ENCODE measurements at regions not wholly inside any gene's neighbourhood (a gene's known extent, or its start where the extent isn't known, plus 50 kb on each side); places are given as distances from the start of the nearest gene placed in this dataset.

DNA sequence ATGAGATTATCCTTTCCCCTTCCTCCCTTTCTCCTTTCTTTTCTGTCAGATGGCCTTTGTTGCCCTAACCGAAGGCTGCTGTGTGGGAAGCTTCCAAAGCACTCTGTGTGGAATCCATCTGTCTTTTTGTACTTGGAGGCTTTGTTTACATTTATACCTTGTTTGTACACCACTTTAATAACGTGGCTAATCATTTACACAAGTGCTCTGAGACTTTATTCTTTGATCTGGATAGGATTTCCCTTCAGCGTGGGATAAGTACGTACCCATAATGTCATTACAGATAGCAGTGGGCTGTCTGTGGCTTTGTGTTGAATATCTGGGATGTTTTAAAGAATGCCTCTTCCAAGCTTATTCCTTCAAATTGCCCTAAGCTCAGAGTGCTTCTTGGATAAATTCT lies 684.7 kb upstream of the SLITRK5 start:
- Histone ChIP-seq H4K20me1 (ENCODE audit: insufficient read depth, low read length) (no peaks in the 10 kb centered on the region), H3K79me2 (ENCODE audit: insufficient read depth, low read depth, low read length) (no peaks in the 10 kb centered on the region), H3K36me3 (ENCODE audit: insufficient read depth, low read length) (no peaks in the 10 kb centered on the region), H3K9me3 (ENCODE audit: low read length) (no peaks in the 10 kb centered on the region), H3K9me2 (ENCODE audit: insufficient read depth, low read length) (no peaks in the 10 kb centered on the region), H3K4me2 (ENCODE audit: low read length) (no peak overlapping the region), H3K4me1 (ENCODE audit: insufficient read depth, low read length, poor library complexity, severe bottlenecking) (no peaks in the 10 kb centered on the region), H3K27ac (ENCODE audit: low read depth, low read length, poor library complexity, severe bottlenecking) (no peak overlapping the region), H2AFZ (ENCODE audit: low read length) (no peak overlapping the region), H3K4me3 (ENCODE audit: low read depth, low read length, poor library complexity, severe bottlenecking) (no peak overlapping the region)
- CTCF ChIA-PET (ENCODE audit: unreplicated experiment) = no interaction called here
- POLR2A ChIA-PET = no interaction called here
- TF ChIP-seq EZH2phosphoT487 (IDR thresholded peaks at IDR 0.05; ENCODE audit: borderline replicate concordance, low read depth, low read length) = no peak
- TF ChIP-seq, protein P1, sequence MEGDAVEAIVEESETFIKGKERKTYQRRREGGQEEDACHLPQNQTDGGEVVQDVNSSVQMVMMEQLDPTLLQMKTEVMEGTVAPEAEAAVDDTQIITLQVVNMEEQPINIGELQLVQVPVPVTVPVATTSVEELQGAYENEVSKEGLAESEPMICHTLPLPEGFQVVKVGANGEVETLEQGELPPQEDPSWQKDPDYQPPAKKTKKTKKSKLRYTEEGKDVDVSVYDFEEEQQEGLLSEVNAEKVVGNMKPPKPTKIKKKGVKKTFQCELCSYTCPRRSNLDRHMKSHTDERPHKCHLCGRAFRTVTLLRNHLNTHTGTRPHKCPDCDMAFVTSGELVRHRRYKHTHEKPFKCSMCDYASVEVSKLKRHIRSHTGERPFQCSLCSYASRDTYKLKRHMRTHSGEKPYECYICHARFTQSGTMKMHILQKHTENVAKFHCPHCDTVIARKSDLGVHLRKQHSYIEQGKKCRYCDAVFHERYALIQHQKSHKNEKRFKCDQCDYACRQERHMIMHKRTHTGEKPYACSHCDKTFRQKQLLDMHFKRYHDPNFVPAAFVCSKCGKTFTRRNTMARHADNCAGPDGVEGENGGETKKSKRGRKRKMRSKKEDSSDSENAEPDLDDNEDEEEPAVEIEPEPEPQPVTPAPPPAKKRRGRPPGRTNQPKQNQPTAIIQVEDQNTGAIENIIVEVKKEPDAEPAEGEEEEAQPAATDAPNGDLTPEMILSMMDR (conservative IDR thresholded peaks at IDR 0.05; ENCODE audit: low read length) = no peak
- intact Hi-C loops (cut with micrococcal nuclease; ENCODE audit: unreplicated experiment) = no loop called here
- BruUV-seq (replicated peaks) = no TSS peak
- DNase-seq (ENCODE audit: low spot score) = no peak

DNA sequence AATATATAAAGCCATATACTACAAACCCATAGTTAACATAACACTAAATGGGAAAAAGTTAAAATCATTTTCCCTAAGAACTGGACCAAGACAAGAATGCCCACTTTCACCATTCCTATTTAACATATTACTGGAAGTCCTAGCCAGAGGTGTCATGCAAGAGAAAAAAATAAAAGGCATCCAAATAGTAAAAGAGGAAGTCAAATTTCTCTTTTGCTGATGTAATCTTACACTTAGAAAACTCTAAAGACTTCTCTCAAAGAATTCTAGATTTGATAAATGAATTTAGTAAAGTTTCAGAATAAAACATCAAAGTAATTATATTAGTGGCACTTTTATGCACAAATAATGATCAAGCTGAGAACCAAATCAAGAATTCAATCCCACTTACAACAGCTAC lies 678.9 kb upstream of the SLITRK5 start:
- no peak overlapping the region for H3K4me3 ChIP-seq (ENCODE audit: low read depth, low read length, poor library complexity, severe bottlenecking)
- H3K9me2 ChIP-seq (ENCODE audit: insufficient read depth, low read length) = no peaks in the 10 kb centered on the region
- no peaks in the 10 kb centered on the region for H3K9me3 ChIP-seq (ENCODE audit: low read length)
- no peaks in the 10 kb centered on the region for H3K4me1 ChIP-seq (ENCODE audit: insufficient read depth, low read length, poor library complexity, severe bottlenecking)
- no peak overlapping the region for H3K27ac ChIP-seq (ENCODE audit: low read depth, low read length, poor library complexity, severe bottlenecking)
- no peaks in the 10 kb centered on the region for H4K20me1 ChIP-seq (ENCODE audit: insufficient read depth, low read length)
- CTCF ChIA-PET (ENCODE audit: unreplicated experiment) = no interaction called here
- intact Hi-C loops (cut with micrococcal nuclease; ENCODE audit: unreplicated experiment) = no loop called here
- no peak for DNase-seq (ENCODE audit: low spot score)
- H2AFZ ChIP-seq (ENCODE audit: low read length) = no peak overlapping the region
- TF ChIP-seq, protein P1 (conservative IDR thresholded peaks at IDR 0.05; ENCODE audit: low read length) = no peak
- no peak for TF ChIP-seq EZH2phosphoT487 (IDR thresholded peaks at IDR 0.05; ENCODE audit: borderline replicate concordance, low read depth, low read length)
- no peak overlapping the region for H3K4me2 ChIP-seq (ENCODE audit: low read length)
- H3K36me3 ChIP-seq (ENCODE audit: insufficient read depth, low read length) = no peaks in the 10 kb centered on the region
- H3K79me2 ChIP-seq (ENCODE audit: insufficient read depth, low read depth, low read length) = no peaks in the 10 kb centered on the region
- no TSS peak for BruUV-seq (replicated peaks)
- POLR2A ChIA-PET = interaction anchor here (0.6 to 0.7 kb wide), 2 partner anchors 22 to 1021 kb away, joined by 3 read pairs; no protein-coding TSS in a partner anchor

DNA sequence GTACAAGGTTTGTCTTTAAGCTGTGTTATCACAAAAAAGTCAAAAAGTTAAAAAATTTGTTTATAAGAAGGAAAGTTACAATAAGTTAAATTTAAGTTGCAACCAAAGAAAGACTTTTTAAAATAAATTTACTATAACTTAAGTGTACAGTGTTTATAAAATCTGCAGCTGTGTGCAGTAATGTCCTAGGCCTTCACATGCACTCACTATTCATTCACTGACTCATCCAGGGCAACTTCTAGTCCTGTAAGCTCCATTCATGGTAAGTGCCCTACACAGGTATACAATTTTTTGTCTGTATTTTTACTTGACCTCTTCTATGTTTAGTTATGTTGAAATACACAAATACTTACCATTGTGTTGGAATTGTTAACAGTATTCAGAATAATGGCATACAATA lies 667.9 kb upstream of the SLITRK5 start:
- Histone ChIP-seq H3K4me3 (ENCODE audit: low read depth, low read length, poor library complexity, severe bottlenecking) (no peak overlapping the region), H3K36me3 (ENCODE audit: insufficient read depth, low read length) (no peaks in the 10 kb centered on the region), H3K4me1 (ENCODE audit: insufficient read depth, low read length, poor library complexity, severe bottlenecking) (no peaks in the 10 kb centered on the region), H3K79me2 (ENCODE audit: insufficient read depth, low read depth, low read length) (no peaks in the 10 kb centered on the region), H3K9me3 (ENCODE audit: low read length) (no peaks in the 10 kb centered on the region), H3K9me2 (ENCODE audit: insufficient read depth, low read length) (no peaks in the 10 kb centered on the region), H2AFZ (ENCODE audit: low read length) (no peak overlapping the region), H3K27ac (ENCODE audit: low read depth, low read length, poor library complexity, severe bottlenecking) (no peak overlapping the region), H3K4me2 (ENCODE audit: low read length) (no peak overlapping the region), H4K20me1 (ENCODE audit: insufficient read depth, low read length) (no peaks in the 10 kb centered on the region)
- BruUV-seq (replicated peaks) = no TSS peak
- ChIA-PET CTCF (ENCODE audit: unreplicated experiment) (no interaction called here), POLR2A (interaction anchor here (0.6 kb wide), 1 partner anchor 992 kb away, joined by 3 read pairs; no protein-coding TSS in a partner anchor)
- TF ChIP-seq, protein P1 (conservative IDR thresholded peaks at IDR 0.05; ENCODE audit: low read length) = no peak
- no peak for TF ChIP-seq EZH2phosphoT487 (IDR thresholded peaks at IDR 0.05; ENCODE audit: borderline replicate concordance, low read depth, low read length)
- DNase-seq (ENCODE audit: low spot score) = no peak
- intact Hi-C loops (cut with micrococcal nuclease; ENCODE audit: unreplicated experiment) = loop anchor here (5.0 kb wide), 1 partner anchor 1979 kb away; no protein-coding TSS in a partner anchor
